Heart right ventricle (tissue), 16 donors: ENCODE measurements at regions not wholly inside any gene's neighbourhood (a gene's known extent, or its start where the extent isn't known, plus 50 kb on each side); places are given as distances from the start of the nearest gene placed in this dataset.
A peak's percentile ranks its signal among the peaks of the same experiment; 100 is the strongest.

ENCODE experiments used
- ATAC-seq, 8 donors: fragments of 200-7000 bp; cut with Tn5 transposase; one replicate each; pipeline ENCODE4 v1.9.1; 2020; ENCODE audit warnings: mild to moderate bottlenecking in 8 of 8, moderate library complexity in 8 of 8, moderate number of reproducible peaks in 1 of 8
- DNase-seq, 2 donors: peaks; one replicate each; pipeline ENCODE4 v3.0.0-alpha.2; 2020
- H3K27ac ChIP-seq, 10 donors: fragments of 200-600 bp; sonication (generic) in 2 of 10; one replicate each; pipeline versions ENCODE4 v1.5.0 to v1.8.0; 2020 to 2022; ENCODE audit warnings: mild to moderate bottlenecking in 3 of 10
- H3K27me3 ChIP-seq, 7 donors: fragments of 200-600 bp; one replicate each; pipeline ENCODE4 v1.8.0; 2021 to 2022; ENCODE audit warnings: mild to moderate bottlenecking in 2 of 7
- H3K36me3 ChIP-seq, 9 donors: fragments of 200-600 bp; sonication (generic) in 1 of 9; one replicate each; pipeline versions ENCODE4 v1.5.0 to v1.8.0; 2020 to 2022; ENCODE audit warnings: mild to moderate bottlenecking in 2 of 9
- H3K4me1 ChIP-seq, 9 donors: fragments of 200-600 bp; sonication (generic) in 1 of 9; one replicate each; pipeline versions ENCODE4 v1.5.0 to v1.8.0; 2020 to 2022; ENCODE audit warnings: mild to moderate bottlenecking in 4 of 9
- H3K4me3 ChIP-seq, 10 donors: fragments of 200-600 bp; sonication (generic) in 2 of 10; one replicate each; pipeline versions ENCODE4 v1.5.0 to v1.8.0; 2020 to 2022; ENCODE audit warnings: mild to moderate bottlenecking in 7 of 10, moderate library complexity in 2 of 10
- H3K9me3 ChIP-seq, 11 donors: fragments of 200-600 bp in 10 of 11; sonication (generic) in 2 of 11; one replicate each; pipeline versions ENCODE4 v1.5.0 to v1.8.0; 2013 to 2022; ENCODE audit warnings: mild to moderate bottlenecking in 2 of 11, control low read depth in 1 of 11, moderate library complexity in 1 of 11
- WGBS, 2 donors: extraction: QIAGEN DNeasy Blood & Tissue Kit; methylation state at CpG; one replicate each; pipeline ENCODE4 v1.1.7; 2013; ENCODE audit warnings: inconsistent platforms in 1 of 2; 5-methylcytosine and 5-hydroxymethylcytosine counted together
- intact Hi-C, 10 donors: fragments of 100-400 bp; cut with DNase I; formaldehyde crosslinking; loops; one replicate each; pipeline versions ENCODE4 v1.11.1 to v1.14.2; 2022
- TF ChIP-seq, protein P1 (sequence below), 9 donors: fragments of 200-600 bp; sonication (generic) in 2 of 9; IDR thresholded peaks; one replicate each; pipeline versions ENCODE4 v1.5.0 to v1.8.0; 2021 to 2022; ENCODE audit warnings: antibody characterized with exemption in 9 of 9, mild to moderate bottlenecking in 5 of 9, moderate library complexity in 1 of 9
- donor health status: Arrhythmogenic right ventricular cardiomyopathy.
- donor health status: ischemic (EF 13 %, LVEDD 7.1; RV severe dilation, severe dysfunction).
- donor health status: healthy with polysubstance abuse.
- donor health status: DM: no; HTN: yes; CAD: no.
- donor health status: DM: no; HTN: no; CAD: no.
- donor health status: ischemic (EF 25% LVEDD 6.9; RV normal size, moderate dysfunction).
- donor health status: ischemic (EF 25% LVEDD 5.7; RV mildly dilated, moderate dysfunction).
- donor health status: healthy.
- donor health status: DM: yes; HTN: yes; CAD: no.
- donor health status: Ischemic cardiomyopathy.
- donor health status: ischemic (EF 35%, LVEDD 5.7; RV mildly dilated, moderate dysfunction).
- donor health status: nonischemic (EF 11% LVEDD 7.7; RV severe dilation, severe dysfunction).
- donor health status: DM: yes; HTN: yes; CAD: no.
- donor health status: PGD.
- donor health status: ischemic (EF 29% LVEDD 5.4; RV normal size, mild dysfunction).
- donor health status: nonischemic (EF 23%, LVEDD 6.1; RV moderate dilation, normal function).

DNA sequence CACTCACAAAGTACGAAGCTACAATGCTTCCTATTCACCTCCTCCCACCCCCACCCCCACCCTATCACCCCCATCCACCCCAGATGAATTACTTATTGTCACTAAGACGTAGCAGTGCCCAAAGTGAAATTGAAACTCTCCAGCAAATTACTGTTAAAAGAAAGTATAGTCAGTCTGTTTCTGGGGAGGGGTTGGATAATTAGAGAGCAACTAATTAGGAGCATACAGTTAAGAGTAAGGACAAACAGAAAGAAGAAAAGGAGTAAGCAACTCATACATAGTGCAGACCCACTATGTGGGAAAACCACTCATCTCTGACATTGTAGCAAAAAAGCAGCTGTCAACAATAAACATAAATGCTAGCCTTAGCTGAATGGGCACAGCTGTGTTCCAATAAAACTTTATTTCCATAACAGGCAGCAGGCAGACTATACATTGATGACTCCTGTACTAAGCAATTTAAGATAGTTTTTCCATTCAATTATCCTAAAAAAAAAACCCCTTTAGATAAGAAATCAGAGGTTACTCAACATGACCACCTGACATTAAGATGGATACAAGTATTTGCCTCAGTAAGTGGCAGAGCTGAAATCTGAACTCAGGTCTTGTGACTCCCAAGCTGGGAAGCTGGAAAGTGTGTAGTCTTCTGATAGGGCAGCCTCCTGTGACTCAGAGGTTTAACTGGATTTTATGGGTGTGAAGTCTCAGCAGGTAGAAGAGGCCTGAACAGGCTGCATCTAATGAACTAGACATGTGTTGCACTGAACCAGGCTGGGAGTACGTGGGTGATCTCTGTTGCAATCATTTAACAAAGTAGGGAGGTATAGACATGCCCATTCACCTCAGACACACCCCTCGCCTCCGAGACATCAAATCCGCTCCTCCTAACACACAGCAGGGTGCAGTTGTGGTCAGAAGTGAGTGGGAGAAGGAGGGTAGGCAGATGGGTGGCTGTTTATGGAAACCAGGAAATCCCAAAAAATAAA is 171.8 kb upstream of the KLF7 start:
- ATAC-seq, result no peak
- H3K27ac ChIP-seq, result peak overlapping the region; percentile 9 to 96 (median 90)
- no peak for DNase-seq
- TF ChIP-seq, protein P1, sequence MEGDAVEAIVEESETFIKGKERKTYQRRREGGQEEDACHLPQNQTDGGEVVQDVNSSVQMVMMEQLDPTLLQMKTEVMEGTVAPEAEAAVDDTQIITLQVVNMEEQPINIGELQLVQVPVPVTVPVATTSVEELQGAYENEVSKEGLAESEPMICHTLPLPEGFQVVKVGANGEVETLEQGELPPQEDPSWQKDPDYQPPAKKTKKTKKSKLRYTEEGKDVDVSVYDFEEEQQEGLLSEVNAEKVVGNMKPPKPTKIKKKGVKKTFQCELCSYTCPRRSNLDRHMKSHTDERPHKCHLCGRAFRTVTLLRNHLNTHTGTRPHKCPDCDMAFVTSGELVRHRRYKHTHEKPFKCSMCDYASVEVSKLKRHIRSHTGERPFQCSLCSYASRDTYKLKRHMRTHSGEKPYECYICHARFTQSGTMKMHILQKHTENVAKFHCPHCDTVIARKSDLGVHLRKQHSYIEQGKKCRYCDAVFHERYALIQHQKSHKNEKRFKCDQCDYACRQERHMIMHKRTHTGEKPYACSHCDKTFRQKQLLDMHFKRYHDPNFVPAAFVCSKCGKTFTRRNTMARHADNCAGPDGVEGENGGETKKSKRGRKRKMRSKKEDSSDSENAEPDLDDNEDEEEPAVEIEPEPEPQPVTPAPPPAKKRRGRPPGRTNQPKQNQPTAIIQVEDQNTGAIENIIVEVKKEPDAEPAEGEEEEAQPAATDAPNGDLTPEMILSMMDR (IDR thresholded peaks at IDR 0.05), result no peak
- H3K4me3 ChIP-seq, result no peak overlapping the region
- WGBS, 2 donors, result 71 to 78% methylated on average over 6 of the region's 6 CpGs
- peaks cover 0 to 62% (median 43%) of the 10 kb centered on the region in 9 donors for H3K4me1 ChIP-seq
- H3K9me3 ChIP-seq, result no peaks in the 10 kb centered on the region
- no peaks in the 10 kb centered on the region for H3K36me3 ChIP-seq
- intact Hi-C loops, result loop anchor here in 9 of 10 donors (2.0 to 10.0 kb wide), 7 partner anchors 113 to 515 kb away; partner anchors contain the start of gene KLF7 (in 6 of the 9)
- no peaks in the 10 kb centered on the region for H3K27me3 ChIP-seq

DNA sequence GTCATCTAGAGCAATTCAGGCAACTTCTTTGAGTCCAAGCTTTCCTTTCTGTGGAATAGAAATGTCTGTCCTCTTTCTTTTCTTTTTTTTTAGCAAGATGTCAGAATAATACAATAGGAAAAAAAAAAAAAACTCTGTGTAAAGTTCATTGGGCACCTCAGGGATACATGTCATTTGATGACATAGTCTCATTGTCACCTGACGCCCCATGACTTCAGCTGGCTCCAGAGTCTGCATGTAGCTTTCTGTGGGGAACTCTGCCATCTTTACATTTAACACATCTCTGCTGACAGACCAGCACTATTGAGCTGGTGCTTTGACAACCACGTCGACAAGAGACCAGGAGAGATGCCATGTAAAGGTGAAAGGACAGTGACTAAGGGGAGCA is 172.5 kb upstream of the KLF7 start:
- Histone ChIP-seq H3K4me1 (peaks cover 0 to 60% (median 43%) of the 10 kb centered on the region in 9 donors), H3K36me3 (no peaks in the 10 kb centered on the region), H3K27ac (peak overlapping the region; percentile 60 to 96 (median 90)), H3K9me3 (no peaks in the 10 kb centered on the region), H3K27me3 (no peaks in the 10 kb centered on the region), H3K4me3 (no peak overlapping the region)
- peak in 4 of 8 donors; percentile 8 to 35 (median 22) for ATAC-seq
- TF ChIP-seq, protein P1 (IDR thresholded peaks at IDR 0.05), result no peak
- 57 to 65% methylated on average over 3 of the region's 3 CpGs for WGBS, 2 donors
- DNase-seq, result no peak
- intact Hi-C loops, result loop anchor here in 9 of 10 donors (2.0 to 10.0 kb wide), 7 partner anchors 113 to 516 kb away; partner anchors contain the start of gene KLF7 (in 6 of the 9)

DNA sequence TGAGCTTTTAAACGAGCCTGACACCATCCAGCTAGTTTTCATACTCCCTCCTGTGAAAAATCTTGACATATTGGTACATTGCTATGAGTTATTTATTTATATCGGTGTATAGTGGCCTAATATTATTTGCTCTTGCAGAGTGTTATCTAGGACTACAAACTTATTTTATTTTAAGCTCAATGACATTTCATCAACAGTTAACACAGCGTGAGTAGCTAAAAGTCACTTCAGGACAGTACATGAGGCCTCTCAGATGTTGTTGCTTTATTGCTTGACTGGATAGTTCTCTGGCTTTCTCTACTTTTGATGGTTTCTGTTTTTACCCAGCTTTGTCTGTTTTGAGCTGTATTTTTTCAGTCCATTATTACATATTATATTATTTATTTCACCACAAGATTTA is 172.9 kb upstream of the KLF7 start:
- DNase-seq, result no peak
- Histone ChIP-seq H3K36me3 (no peaks in the 10 kb centered on the region), H3K4me3 (no peak overlapping the region), H3K27me3 (no peaks in the 10 kb centered on the region), H3K9me3 (no peaks in the 10 kb centered on the region), H3K4me1 (peaks cover 0 to 60% (median 43%) of the 10 kb centered on the region in 9 donors), H3K27ac (peak overlapping the region; percentile 60 to 96 (median 90))
- TF ChIP-seq, protein P1 (IDR thresholded peaks at IDR 0.05), result no peak
- peak in 5 of 8 donors; percentile 44 to 74 (median 62) for ATAC-seq
- WGBS, 2 donors, result 43 to 57% methylated on average over 3 of the region's 3 CpGs
- intact Hi-C loops, result loop anchor here in 9 of 10 donors (2.0 to 10.0 kb wide), 7 partner anchors 114 to 516 kb away; partner anchors contain the start of gene KLF7 (in 6 of the 9)

- ATAC-seq, result no peak
- H3K27ac ChIP-seq, result no peak overlapping the region
- WGBS, 2 donors, result 80 to 84% methylated on average over 9 of the region's 9 CpGs
- H3K36me3 ChIP-seq, result no peaks in the 10 kb centered on the region
- no peaks in the 10 kb centered on the region for H3K27me3 ChIP-seq
- H3K4me1 ChIP-seq, result peaks cover 0 to 38% (median 20%) of the 10 kb centered on the region in 9 donors
- no peak for DNase-seq
- H3K9me3 ChIP-seq, result peaks cover 0 to 8% (median 0%) of the 10 kb centered on the region in 11 donors
- H3K4me3 ChIP-seq, result no peak overlapping the region
- TF ChIP-seq, protein P1 (IDR thresholded peaks at IDR 0.05), result no peak
- intact Hi-C loops, result loop anchor here in 4 of 10 donors (5.0 to 10.0 kb wide), 4 partner anchors 54 to 359 kb away; partner anchors contain the start of gene KLF7 (in 1 of the 4)
Observed at GRCh38 chr2:207341112-207341750, 175.5 kb upstream of the KLF7 start.
